ENCODE measurements at regions not wholly inside any gene's neighbourhood (a gene's known extent, or its start where the extent isn't known, plus 50 kb on each side); places are given as distances from the start of the nearest gene placed in this dataset.
"Not testable (repeated sequence)": the region's sequence is repeated elsewhere in the genome, so short reads cannot be mapped to it uniquely, and the experiment has no call there.

DNA sequence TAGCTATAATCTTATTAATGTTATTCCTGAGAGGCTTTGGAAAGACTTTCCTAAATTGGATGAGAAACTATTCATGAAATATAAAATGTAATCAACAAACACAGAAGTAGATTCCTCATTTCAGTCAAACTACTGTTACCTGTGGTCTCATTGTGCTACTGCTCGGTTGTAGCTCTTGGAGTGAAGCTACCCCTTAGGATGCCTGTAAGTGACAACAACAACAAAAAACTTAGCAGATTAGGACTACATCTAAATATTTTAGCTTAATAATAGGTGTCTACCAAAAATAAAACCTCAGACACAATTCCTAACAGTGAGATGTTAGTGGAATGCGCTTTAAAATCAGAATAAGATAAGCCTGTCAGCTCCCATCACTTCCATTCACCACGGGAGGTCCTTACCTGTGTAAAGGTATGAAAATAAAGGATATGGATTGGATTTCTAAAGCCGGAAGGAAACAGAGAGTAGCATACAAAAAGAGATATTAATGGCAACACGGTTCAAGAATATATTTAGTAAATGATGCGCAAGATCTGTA is 369.2 kb downstream of the OSTF1 start:
- Histone ChIP-seq H3K9me3 (ENCODE audit: control insufficient read depth in 4 of 4, low read length in 3 of 4) (no peaks in the 10 kb centered on the region), H3K36me3 (ENCODE audit: control insufficient read depth in 4 of 4, insufficient read depth in 3 of 4, low read depth in 1 of 4, low read length in 3 of 4) (no peaks in the 10 kb centered on the region), H3K4me1 (ENCODE audit: control insufficient read depth in 4 of 4, insufficient read depth in 4 of 4, low read length in 3 of 4) (no peaks in the 10 kb centered on the region), H3K4me3 (ENCODE audit: low read depth in 1 of 3, low read length in 3 of 3) (no peak overlapping the region), H3K9ac (ENCODE audit: low read depth in 1 of 2, low read length in 2 of 2) (no peak overlapping the region), H3K27me3 (ENCODE audit: control insufficient read depth in 4 of 4, insufficient read depth in 4 of 4, low read length in 3 of 4) (no peaks in the 10 kb centered on the region), H3K27ac (ENCODE audit: low read depth in 1 of 2, low read length in 2 of 2) (no peak overlapping the region)
- no peak for DNase-seq (ENCODE audit: low spot score)
- WGBS = 80% methylated on average over 6 of the region's 6 CpGs
- TF ChIP-seq RAD21 (IDR thresholded peaks at IDR 0.05) = no peak
- TF ChIP-seq GABPA (IDR thresholded peaks at IDR 0.05 in 1 of 2, conservative IDR thresholded peaks at IDR 0.05 in 1 of 2) = no peak
- no peak for TF ChIP-seq FOXA2 (IDR thresholded peaks at IDR 0.05)

DNA sequence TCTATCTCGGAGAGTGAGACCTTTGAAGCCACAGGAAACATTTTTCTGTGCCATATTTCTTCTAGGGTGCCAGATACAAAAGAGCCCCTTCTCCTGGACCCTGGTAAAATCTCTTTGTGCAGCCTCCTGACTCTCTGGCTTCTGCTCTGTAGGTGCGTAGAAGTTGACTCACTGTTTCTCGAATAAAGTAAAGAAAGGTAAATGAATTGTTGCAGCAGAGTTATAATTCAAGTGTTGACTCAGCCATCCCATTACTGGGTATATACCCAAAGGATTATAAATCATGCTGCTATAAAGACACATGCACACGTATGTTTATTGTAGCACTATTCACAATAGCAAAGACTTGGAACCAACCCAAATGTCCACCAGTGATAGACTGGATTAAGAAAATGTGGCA is 371.0 kb downstream of the OSTF1 start:
- not testable (repeated sequence) for DNase-seq (ENCODE audit: low spot score); H3K9me3 ChIP-seq (ENCODE audit: control insufficient read depth in 4 of 4, low read length in 3 of 4); H3K27me3 ChIP-seq (ENCODE audit: control insufficient read depth in 4 of 4, insufficient read depth in 4 of 4, low read length in 3 of 4); H3K36me3 ChIP-seq (ENCODE audit: control insufficient read depth in 4 of 4, insufficient read depth in 3 of 4, low read depth in 1 of 4, low read length in 3 of 4); H3K27ac ChIP-seq (ENCODE audit: low read depth in 1 of 2, low read length in 2 of 2); H3K9ac ChIP-seq (ENCODE audit: low read depth in 1 of 2, low read length in 2 of 2); H3K4me1 ChIP-seq (ENCODE audit: control insufficient read depth in 4 of 4, insufficient read depth in 4 of 4, low read length in 3 of 4); H3K4me3 ChIP-seq (ENCODE audit: low read depth in 1 of 3, low read length in 3 of 3)
- WGBS = 76% methylated on average over 4 of the region's 4 CpGs

GRCh38 chr9:75461183-75461582 is 372.9 kb downstream of the OSTF1 start:
- no peak for TF ChIP-seq MAX (IDR thresholded peaks at IDR 0.05)
- TF ChIP-seq HNF4G (IDR thresholded peaks at IDR 0.05) = no peak
- TF ChIP-seq FOXA2 (IDR thresholded peaks at IDR 0.05) = no peak
- TF ChIP-seq EGR1 (IDR thresholded peaks at IDR 0.05; ENCODE audit: low read depth in 2 of 2) = no peak
- TF ChIP-seq JUND (IDR thresholded peaks at IDR 0.05) = no peak
- TF ChIP-seq, protein P1, sequence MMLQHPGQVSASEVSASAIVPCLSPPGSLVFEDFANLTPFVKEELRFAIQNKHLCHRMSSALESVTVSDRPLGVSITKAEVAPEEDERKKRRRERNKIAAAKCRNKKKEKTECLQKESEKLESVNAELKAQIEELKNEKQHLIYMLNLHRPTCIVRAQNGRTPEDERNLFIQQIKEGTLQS (IDR thresholded peaks at IDR 0.05) = no peak
- TF ChIP-seq TAF1 (conservative IDR thresholded peaks at IDR 0.05) = no peak
- TF ChIP-seq GABPA (IDR thresholded peaks at IDR 0.05 in 1 of 2, conservative IDR thresholded peaks at IDR 0.05 in 1 of 2) = no peak
- no peak for TF ChIP-seq RXRA (IDR thresholded peaks at IDR 0.05)
- no peak for TF ChIP-seq FOXA1 (IDR thresholded peaks at IDR 0.05)
- no peak for TF ChIP-seq REST (IDR thresholded peaks at IDR 0.05)
- no peak for TF ChIP-seq NR2F2 (IDR thresholded peaks at IDR 0.05)
- TF ChIP-seq HNF4A (conservative IDR thresholded peaks at IDR 0.05) = no peak
- TF ChIP-seq, protein P2, sequence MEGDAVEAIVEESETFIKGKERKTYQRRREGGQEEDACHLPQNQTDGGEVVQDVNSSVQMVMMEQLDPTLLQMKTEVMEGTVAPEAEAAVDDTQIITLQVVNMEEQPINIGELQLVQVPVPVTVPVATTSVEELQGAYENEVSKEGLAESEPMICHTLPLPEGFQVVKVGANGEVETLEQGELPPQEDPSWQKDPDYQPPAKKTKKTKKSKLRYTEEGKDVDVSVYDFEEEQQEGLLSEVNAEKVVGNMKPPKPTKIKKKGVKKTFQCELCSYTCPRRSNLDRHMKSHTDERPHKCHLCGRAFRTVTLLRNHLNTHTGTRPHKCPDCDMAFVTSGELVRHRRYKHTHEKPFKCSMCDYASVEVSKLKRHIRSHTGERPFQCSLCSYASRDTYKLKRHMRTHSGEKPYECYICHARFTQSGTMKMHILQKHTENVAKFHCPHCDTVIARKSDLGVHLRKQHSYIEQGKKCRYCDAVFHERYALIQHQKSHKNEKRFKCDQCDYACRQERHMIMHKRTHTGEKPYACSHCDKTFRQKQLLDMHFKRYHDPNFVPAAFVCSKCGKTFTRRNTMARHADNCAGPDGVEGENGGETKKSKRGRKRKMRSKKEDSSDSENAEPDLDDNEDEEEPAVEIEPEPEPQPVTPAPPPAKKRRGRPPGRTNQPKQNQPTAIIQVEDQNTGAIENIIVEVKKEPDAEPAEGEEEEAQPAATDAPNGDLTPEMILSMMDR (IDR thresholded peaks at IDR 0.05; ENCODE audit: low read depth, low read length, missing input control) = no peak
- TF ChIP-seq ZBTB33 (IDR thresholded peaks at IDR 0.05) = no peak
- Histone ChIP-seq H3K27me3 (ENCODE audit: control insufficient read depth in 4 of 4, insufficient read depth in 4 of 4, low read length in 3 of 4) (no peaks in the 10 kb centered on the region), H3K4me1 (ENCODE audit: control insufficient read depth in 4 of 4, insufficient read depth in 4 of 4, low read length in 3 of 4) (no peaks in the 10 kb centered on the region), H3K36me3 (ENCODE audit: control insufficient read depth in 4 of 4, insufficient read depth in 3 of 4, low read depth in 1 of 4, low read length in 3 of 4) (no peaks in the 10 kb centered on the region), H3K4me3 (ENCODE audit: low read depth in 1 of 3, low read length in 3 of 3) (no peak overlapping the region), H3K9ac (ENCODE audit: low read depth in 1 of 2, low read length in 2 of 2) (no peak overlapping the region), H3K27ac (ENCODE audit: low read depth in 1 of 2, low read length in 2 of 2) (no peak overlapping the region), H3K9me3 (ENCODE audit: control insufficient read depth in 4 of 4, low read length in 3 of 4) (no peaks in the 10 kb centered on the region)
- DNase-seq (ENCODE audit: low spot score) = no peak

Data from liver (tissue), 8 donors.